Stimulated activated memory B cell treated with anti-CD40 and anti-IgM and Interleukin-4, amounts not matched to agents 10 μg/mL and 1 μg/mL and 100 μg/mL, for 72 hours (primary cell): ENCODE measurements at regions not wholly inside any gene's neighbourhood (a gene's known extent, or its start where the extent isn't known, plus 50 kb on each side); places are given as distances from the start of the nearest gene placed in this dataset.
A peak's percentile ranks its signal among the peaks of the same experiment; 100 is the strongest.

ENCODE experiments used
- ATAC-seq: fragments of 150-1000 bp; cut with Tn5 transposase; 2 replicates; pipeline ENCODE4 v1.10.0; 2021
- H3K27ac Mint-ChIP-seq: one replicate; pipeline ENCODE4 v1.8.0; 2022; ENCODE audit warnings: mild to moderate bottlenecking, mixed read lengths
- H3K27me3 Mint-ChIP-seq: one replicate; pipeline ENCODE4 v1.8.0; 2022; ENCODE audit warnings: mixed read lengths
- H3K36me3 Mint-ChIP-seq: one replicate; pipeline ENCODE4 v1.8.0; 2022; ENCODE audit warnings: mixed read lengths
- H3K4me1 Mint-ChIP-seq: one replicate; pipeline ENCODE4 v1.8.0; 2022; ENCODE audit warnings: mixed read lengths
- H3K4me3 Mint-ChIP-seq: one replicate; pipeline ENCODE4 v1.8.0; 2022; ENCODE audit warnings: mild to moderate bottlenecking, moderate library complexity, mixed read lengths
- H3K9me3 Mint-ChIP-seq: one replicate; pipeline ENCODE4 v1.8.0; 2022; ENCODE audit warnings: mixed read lengths

DNA sequence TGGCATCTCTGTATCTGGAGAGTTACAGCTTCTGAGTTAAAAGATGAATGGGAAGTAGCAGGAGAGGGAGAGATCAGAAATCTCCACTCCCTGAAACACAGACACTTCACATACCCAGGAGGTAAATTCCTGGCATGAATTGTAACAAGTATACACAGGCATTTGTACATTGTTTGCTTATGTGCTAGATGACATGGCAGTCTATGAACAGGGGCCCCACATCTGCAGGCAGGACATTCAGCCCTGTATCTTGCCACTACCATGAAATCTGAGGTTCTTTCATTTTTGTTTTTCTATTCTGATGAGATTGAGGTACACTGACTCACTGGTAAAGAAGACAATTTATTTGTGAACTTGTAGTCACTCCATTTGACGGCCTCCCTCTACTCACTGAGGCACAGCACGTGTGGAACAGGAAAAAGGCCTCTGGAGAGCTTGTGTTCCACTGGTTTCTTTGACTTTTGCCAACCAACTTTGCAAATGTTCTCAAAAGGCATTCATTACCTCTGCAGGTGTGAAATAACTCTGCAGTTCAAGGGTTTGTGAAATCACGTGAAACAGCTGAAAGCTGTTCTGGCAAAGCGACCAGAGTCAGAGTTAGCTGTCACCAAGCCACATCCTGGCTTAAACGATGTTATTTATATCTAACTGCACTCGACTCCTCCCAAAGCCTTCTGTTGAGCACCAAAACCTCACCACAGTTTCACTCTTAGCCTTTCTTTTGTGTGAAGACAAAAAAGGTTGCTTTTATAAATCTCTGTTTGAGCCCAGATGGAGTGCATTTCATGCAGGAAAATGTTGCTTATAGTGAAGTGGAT lies 401.3 kb upstream of the CFAP20DC start:
- peaks cover 33% of the 10 kb centered on the region for H3K4me1 Mint-ChIP-seq
- no peaks in the 10 kb centered on the region for H3K9me3 Mint-ChIP-seq
- H3K27me3 Mint-ChIP-seq = no peaks in the 10 kb centered on the region
- peak overlapping the region; percentile 84 for H3K27ac Mint-ChIP-seq
- no peaks in the 10 kb centered on the region for H3K36me3 Mint-ChIP-seq
- peak overlapping the region; percentile 46 for H3K4me3 Mint-ChIP-seq
- ATAC-seq = peak; percentile 97

DNA sequence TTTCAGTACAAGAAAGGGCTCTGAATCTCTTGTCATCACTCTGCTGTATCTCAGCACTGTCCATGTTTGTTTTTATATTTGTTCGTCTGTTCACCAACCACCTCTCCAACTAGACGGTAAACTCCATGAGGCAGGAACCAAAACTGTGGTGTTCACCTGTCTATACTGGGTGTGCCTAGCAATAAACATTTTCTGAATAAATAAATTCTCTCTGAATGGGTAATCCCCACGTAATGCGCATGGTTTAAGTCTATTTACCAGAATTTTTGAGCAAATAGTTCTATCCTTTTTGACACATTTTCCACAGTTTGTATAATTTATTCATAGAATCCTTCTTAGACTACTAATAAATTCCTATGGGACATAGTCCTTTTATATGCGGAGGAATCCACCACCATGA lies 400.6 kb upstream of the CFAP20DC start:
- Mint-ChIP-seq H3K27me3 (no peaks in the 10 kb centered on the region), H3K36me3 (no peaks in the 10 kb centered on the region), H3K9me3 (no peaks in the 10 kb centered on the region), H3K4me3 (no peak overlapping the region), H3K27ac (peak overlapping the region; percentile 84), H3K4me1 (peaks cover 33% of the 10 kb centered on the region)
- ATAC-seq = no peak

DNA sequence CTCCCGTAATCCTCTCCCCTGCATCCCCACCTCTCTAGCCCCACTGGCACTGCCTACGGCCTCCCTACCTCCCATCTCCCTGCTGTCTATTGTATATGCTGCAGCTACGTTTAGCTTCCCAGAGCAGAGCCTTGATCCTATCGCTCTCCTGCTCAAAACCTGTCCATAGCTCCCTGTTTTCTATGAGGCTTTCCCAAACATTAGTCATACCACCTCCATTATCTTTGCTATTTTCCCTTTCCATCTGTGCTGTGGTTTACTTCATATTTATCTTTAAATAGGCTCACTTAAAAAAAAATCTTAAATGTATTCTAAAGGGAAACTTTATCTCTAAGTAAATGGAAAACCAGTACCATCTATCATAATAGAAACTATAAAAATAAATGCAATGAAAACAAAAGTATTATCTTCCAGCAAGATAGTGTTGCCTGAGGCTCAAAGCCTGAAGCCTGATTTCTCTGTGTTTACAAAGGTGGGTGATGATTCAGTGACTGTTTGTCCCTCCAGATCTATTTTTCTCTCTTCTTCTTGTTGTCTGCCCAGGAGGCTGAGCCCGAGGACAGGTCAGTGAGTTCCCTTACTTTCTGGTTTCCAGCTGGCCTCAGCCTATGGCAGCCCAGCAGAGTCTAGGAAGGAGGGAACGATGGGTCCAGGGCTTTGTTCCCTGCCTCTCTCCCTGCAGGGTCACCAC lies 397.1 kb upstream of the CFAP20DC start:
- Mint-ChIP-seq H3K4me3 (no peak overlapping the region), H3K27ac (peak overlapping the region; percentile 12), H3K36me3 (no peaks in the 10 kb centered on the region), H3K27me3 (no peaks in the 10 kb centered on the region), H3K4me1 (peaks cover 20% of the 10 kb centered on the region), H3K9me3 (no peaks in the 10 kb centered on the region)
- ATAC-seq = no peak

DNA sequence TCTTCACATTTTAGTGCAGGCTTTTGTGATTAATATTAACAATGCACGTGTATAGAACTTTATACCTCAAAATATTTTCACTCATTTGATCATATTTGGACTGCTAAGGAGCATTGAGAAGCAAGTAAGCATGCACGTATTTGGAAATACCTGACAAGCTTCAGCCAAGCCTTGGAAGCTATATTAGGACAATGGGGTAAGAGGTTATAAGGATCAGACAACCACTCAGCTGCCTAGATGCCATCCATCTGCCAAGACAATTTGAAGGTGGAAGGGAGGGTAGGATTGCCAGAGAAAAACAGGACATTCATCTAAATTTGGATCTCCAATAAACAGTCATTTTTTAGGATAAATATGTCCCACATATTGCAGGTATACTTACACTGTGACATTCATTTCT lies 394.9 kb upstream of the CFAP20DC start:
- Mint-ChIP-seq H3K4me3 (no peak overlapping the region), H3K4me1 (no peaks in the 10 kb centered on the region), H3K36me3 (no peaks in the 10 kb centered on the region), H3K27ac (no peak overlapping the region), H3K27me3 (no peaks in the 10 kb centered on the region), H3K9me3 (no peaks in the 10 kb centered on the region)
- no peak for ATAC-seq

DNA sequence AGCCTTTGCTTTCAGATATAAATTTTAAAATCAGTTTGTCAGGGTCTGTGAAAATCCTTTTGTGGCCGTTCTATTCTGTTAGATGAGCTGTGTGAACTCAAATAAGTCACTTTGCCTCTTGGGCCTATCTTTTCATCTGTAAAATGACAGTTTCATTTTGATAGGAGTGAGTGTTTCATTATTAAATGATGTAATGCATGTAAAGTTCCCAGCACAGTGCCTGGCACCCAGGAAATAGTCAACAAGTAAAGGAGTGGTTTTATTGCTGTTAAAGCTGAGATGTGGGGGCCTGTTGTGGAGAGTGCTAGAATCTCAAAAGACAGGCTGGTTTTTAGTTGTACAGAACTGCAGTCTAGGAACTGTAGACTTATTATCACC lies 394.5 kb upstream of the CFAP20DC start:
- no peaks in the 10 kb centered on the region for H3K36me3 Mint-ChIP-seq
- no peaks in the 10 kb centered on the region for H3K27me3 Mint-ChIP-seq
- H3K4me3 Mint-ChIP-seq = no peak overlapping the region
- ATAC-seq = no peak
- H3K9me3 Mint-ChIP-seq = no peaks in the 10 kb centered on the region
- no peaks in the 10 kb centered on the region for H3K4me1 Mint-ChIP-seq
- no peak overlapping the region for H3K27ac Mint-ChIP-seq

DNA sequence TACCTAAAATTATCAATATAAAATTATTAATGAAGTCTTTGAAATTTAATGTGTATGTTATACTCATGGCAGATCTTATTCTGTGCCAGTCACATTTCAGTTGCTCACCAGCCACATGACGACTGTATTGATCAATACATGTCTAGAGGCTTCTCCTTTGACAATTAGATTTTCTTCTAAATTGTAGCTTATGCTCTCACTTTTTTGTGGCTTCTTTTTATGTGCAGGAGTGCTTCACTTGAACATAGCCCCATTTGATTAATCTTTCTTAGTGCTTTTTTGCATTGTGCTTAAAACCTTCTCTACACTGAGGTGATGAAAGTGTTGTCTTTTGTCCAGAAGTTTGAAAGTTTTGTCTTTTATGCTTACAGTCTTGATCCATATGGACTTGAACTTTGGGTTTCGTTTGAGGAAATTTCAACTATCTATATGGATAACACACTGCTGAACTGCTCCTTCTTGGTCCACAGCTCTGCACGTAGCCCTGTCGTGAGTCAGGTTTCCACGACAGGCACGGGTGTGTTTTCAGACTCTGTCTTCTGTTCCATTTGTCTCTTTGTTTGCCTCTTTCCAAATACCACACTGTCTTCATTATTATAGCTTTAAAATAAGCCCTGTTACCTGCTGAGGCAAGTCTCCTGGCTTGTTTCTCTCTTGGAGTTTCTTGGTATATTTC lies 393.9 kb upstream of the CFAP20DC start:
- H3K27me3 Mint-ChIP-seq = no peaks in the 10 kb centered on the region
- no peaks in the 10 kb centered on the region for H3K36me3 Mint-ChIP-seq
- H3K4me3 Mint-ChIP-seq = no peak overlapping the region
- H3K4me1 Mint-ChIP-seq = no peaks in the 10 kb centered on the region
- H3K9me3 Mint-ChIP-seq = no peaks in the 10 kb centered on the region
- no peak overlapping the region for H3K27ac Mint-ChIP-seq
- no peak for ATAC-seq

DNA sequence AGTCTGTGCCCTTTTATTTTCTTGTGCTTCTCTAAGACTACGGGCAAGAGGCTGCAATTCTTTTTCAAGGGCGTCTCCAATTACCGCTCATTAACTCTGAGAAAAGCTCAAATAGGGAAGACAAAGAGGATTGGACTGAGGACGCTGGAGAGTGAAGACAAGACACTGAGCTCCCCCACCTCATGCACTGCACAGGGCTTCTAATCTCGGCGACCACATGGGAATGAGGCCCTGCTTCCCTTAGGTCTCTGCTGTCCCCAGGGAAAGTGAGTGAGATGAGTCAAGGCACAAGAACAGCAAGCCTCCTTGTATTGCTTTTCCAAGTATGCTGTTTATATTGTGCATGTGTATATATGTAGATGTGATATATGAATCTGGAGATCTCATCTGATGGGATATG lies 392.2 kb upstream of the CFAP20DC start:
- H3K4me3 Mint-ChIP-seq = no peak overlapping the region
- H3K9me3 Mint-ChIP-seq = no peaks in the 10 kb centered on the region
- H3K27ac Mint-ChIP-seq = no peak overlapping the region
- no peaks in the 10 kb centered on the region for H3K27me3 Mint-ChIP-seq
- H3K4me1 Mint-ChIP-seq = no peaks in the 10 kb centered on the region
- no peaks in the 10 kb centered on the region for H3K36me3 Mint-ChIP-seq
- no peak for ATAC-seq

DNA sequence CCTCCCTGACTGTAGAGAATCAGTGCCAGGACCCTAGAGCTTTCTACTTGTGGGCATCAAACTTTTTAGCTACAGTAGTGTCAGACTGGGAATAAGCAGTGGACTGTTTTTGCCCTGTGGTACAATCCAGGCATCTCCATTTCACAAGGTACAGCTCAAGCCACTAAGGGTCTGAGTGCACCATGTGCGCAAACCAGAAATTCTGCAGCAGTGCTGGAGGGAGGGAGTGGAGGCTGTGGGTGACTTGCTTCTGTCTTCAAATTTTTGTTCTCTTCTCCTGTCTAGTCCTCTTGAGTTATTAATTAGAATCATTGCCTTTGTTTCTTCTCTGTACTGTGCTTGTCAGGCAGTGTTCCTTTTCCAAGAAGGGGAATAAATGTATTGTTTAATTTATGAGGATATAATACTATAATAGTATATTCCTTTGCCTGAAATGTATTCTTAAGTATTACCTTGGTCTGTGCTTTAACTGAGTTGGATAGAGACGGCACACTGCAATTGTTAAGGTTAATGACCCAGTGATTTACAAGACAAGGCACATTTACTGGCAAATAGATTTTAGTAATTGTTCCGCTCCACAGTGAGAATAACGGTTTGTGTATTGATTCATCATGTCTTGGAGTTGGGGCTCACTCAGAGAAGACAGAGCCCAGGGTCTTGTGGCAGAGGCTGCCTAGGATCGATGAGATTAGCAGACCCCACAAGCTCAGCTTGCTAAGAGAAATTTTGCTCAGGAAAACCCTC lies 390.6 kb upstream of the CFAP20DC start:
- ATAC-seq = no peak
- Mint-ChIP-seq H3K36me3 (no peaks in the 10 kb centered on the region), H3K27me3 (no peaks in the 10 kb centered on the region), H3K27ac (no peak overlapping the region), H3K9me3 (no peaks in the 10 kb centered on the region), H3K4me3 (no peak overlapping the region), H3K4me1 (no peaks in the 10 kb centered on the region)

DNA sequence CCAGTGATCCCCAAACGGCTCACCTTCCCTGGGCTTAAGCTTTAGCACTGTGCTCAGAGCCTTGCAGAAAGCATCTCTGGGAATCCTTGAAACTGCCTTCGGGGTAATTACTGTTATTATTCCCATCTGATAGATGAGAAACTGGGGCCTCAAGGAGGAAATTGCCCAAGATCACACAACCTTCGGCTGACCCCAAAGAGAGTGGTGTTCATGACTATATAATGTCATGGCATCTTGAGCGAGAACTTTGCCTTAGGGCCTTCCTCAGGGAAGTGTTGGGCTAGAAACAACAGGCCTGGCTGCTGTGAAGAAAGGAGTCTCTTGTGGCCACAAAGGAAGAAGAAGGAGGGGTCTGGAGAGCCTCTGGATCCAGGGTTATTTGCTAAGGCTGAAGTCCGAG lies 388.7 kb upstream of the CFAP20DC start:
- peaks cover 7% of the 10 kb centered on the region for H3K9me3 Mint-ChIP-seq
- no peak overlapping the region for H3K4me3 Mint-ChIP-seq
- no peak overlapping the region for H3K27ac Mint-ChIP-seq
- no peak for ATAC-seq
- peaks cover 8% of the 10 kb centered on the region for H3K36me3 Mint-ChIP-seq
- H3K27me3 Mint-ChIP-seq = no peaks in the 10 kb centered on the region
- no peaks in the 10 kb centered on the region for H3K4me1 Mint-ChIP-seq

DNA sequence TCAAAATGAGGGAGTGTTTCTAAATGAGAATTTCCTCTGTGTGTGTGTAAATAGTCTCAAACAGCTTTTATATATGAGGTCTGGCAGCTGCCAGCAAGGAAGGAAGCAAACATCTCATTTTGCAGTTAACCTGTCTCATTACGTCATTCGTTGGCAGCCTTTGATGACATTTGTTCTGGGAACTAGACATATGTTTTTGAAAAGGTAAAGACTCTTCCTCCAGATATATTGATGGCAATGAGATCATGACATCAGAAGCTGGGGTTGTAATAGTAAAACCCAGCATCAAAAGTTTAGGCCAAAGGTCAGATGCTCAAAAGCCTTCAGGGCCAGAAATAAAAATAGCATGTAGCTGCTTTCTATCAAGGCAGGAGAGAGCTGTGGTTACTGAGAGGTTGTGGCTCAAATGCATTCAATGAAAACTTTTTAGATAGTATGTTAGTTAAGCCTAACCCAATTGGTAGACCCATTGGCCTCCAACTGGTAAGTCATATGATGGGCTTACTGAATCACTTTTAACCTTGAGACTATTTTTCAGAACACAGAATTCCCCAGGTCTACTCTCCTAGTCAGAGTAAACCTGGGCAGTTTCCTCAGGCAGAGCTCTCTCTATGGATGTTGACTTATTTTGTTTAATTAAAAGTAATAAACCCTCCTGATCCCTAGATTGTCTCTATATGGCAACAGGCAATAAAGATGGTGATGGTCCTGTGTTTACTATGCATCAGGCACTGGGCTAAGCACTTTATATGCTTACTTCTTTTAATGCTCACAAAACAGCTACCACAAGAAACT lies 386.5 kb upstream of the CFAP20DC start:
- H3K27ac Mint-ChIP-seq = no peak overlapping the region
- no peaks in the 10 kb centered on the region for H3K4me1 Mint-ChIP-seq
- no peak overlapping the region for H3K4me3 Mint-ChIP-seq
- peaks cover 12% of the 10 kb centered on the region for H3K9me3 Mint-ChIP-seq
- peaks cover 8% of the 10 kb centered on the region for H3K36me3 Mint-ChIP-seq
- ATAC-seq = no peak
- H3K27me3 Mint-ChIP-seq = no peaks in the 10 kb centered on the region

DNA sequence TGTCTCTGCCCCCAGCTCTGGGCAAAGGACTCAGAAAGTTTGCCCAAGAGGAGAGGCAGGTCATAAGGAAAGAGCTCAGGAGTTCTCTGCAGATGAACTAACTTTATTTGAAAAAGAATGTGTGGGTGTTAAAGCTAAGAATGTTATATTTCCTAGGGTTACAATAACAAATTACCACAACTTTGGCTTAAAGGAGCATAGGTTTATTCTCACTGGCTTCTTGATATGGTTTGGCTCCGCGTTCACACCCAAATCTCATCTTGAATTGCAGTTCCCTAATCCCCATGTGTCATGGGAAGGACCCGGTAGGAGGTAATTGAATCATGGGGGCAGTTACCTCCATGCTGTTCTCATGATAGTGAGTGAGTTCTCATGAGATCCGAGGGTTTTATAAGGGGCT lies 383.7 kb upstream of the CFAP20DC start:
- peaks cover 8% of the 10 kb centered on the region for H3K36me3 Mint-ChIP-seq
- H3K27me3 Mint-ChIP-seq = no peaks in the 10 kb centered on the region

DNA sequence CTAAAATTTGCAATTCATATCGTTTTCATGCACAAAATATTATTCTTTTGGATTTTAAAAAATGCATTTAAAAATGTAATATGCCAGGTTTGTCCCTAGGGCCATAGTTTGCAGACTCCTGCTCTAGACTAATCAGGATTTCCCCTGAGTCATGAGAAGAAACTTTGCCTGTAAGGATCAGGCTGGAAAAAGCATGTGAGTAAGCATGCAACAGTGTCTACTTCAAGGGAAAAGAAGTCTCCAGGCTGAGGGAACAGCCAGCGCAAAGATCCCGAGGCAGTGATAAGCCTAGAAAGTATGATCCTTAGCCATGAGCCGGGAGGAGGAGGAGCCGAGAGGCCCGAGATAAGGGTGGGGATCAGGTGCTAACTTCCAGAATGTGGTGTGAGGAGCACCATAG lies 382.8 kb upstream of the CFAP20DC start:
- no peak for ATAC-seq
- Mint-ChIP-seq H3K4me3 (no peak overlapping the region), H3K27me3 (no peaks in the 10 kb centered on the region), H3K36me3 (peaks cover 8% of the 10 kb centered on the region), H3K27ac (no peak overlapping the region), H3K4me1 (peaks cover 3% of the 10 kb centered on the region), H3K9me3 (peaks cover 12% of the 10 kb centered on the region)

More for the DNA sequence above, 383.7 kb upstream of the CFAP20DC start:
- ATAC-seq = no peak
- Mint-ChIP-seq H3K4me1 (no peaks in the 10 kb centered on the region), H3K9me3 (peaks cover 12% of the 10 kb centered on the region), H3K4me3 (no peak overlapping the region), H3K27ac (no peak overlapping the region)

DNA sequence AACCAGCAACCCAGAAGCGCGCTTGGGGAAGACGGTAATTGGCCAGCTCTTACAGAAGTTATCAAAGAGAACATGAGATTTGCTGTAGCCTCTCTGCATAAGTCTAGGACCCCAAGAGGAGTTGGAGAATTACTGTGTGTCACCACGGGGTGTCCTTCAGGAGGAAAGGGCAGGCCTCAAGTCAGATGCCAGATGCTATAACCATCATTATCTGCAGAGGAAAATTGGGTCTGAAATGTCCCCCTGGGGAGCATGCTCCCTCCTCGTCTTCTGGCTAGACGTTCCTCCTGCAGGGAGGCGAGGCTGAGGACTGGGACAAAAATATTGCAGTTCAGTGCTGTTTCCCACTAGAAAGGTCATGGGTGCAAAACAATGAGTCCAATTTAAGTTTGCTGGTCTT lies 380.5 kb upstream of the CFAP20DC start:
- Mint-ChIP-seq H3K4me3 (no peak overlapping the region), H3K9me3 (peaks cover 12% of the 10 kb centered on the region)
- ATAC-seq = no peak

DNA sequence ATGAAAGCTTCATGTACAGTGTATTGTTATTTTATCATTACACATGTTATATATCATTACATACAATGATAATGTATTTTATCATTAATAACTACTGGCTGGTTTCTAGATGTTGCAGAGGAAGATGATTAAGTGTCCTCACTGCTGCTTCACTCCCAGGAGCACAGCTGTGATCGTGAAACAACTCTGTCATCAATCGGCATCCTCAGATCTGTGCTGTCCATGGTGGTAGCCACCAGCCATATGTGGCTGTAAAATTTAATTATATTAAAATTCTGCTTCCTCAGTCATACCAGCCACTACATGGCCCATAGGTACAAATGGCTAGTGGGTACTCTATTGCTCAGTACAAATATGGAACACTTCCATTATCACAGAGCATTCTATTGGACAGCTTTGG lies 379.4 kb upstream of the CFAP20DC start:
- no peak overlapping the region for H3K27ac Mint-ChIP-seq

More for the DNA sequence above, 380.5 kb upstream of the CFAP20DC start:
- Mint-ChIP-seq H3K4me1 (peaks cover 20% of the 10 kb centered on the region), H3K27ac (no peak overlapping the region), H3K27me3 (no peaks in the 10 kb centered on the region), H3K36me3 (peaks cover 8% of the 10 kb centered on the region)

More for the DNA sequence above, 379.4 kb upstream of the CFAP20DC start:
- Mint-ChIP-seq H3K4me1 (peaks cover 29% of the 10 kb centered on the region), H3K36me3 (peaks cover 3% of the 10 kb centered on the region), H3K4me3 (no peak overlapping the region), H3K9me3 (peaks cover 10% of the 10 kb centered on the region), H3K27me3 (no peaks in the 10 kb centered on the region)
- ATAC-seq = no peak
